Fibroblast of peridontal ligament (primary cell): ENCODE measurements at regions not wholly inside any gene's neighbourhood (a gene's known extent, or its start where the extent isn't known, plus 50 kb on each side); places are given as distances from the start of the nearest gene placed in this dataset.
"Not testable (repeated sequence)": the region's sequence is repeated elsewhere in the genome, so short reads cannot be mapped to it uniquely, and the experiment has no call there.

Source experiments
- DNase-seq: peaks from one replicate; pipeline ENCODE4 v3.0.0-alpha.2; 2010; ENCODE audit errors: extremely low read depth

GRCh38 chr7:142698429-142698828, 50.8 kb upstream of the PRSS1 start:
- DNase-seq = no peak

- no peak for DNase-seq
Measured at GRCh38 chr7:142697270-142697669, 52.0 kb upstream of the PRSS1 start.

- no peak for DNase-seq
Measured at GRCh38 chr7:142696456-142697179, 52.7 kb upstream of the PRSS1 start.

GRCh38 chr7:142693911-142694310, 55.4 kb upstream of the PRSS1 start:
- no peak for DNase-seq

- DNase-seq = no peak
Measured at GRCh38 chr7:142690554-142691182, 58.6 kb upstream of the PRSS1 start.

- no peak for DNase-seq
Measured at GRCh38 chr7:142689439-142690120, 59.7 kb upstream of the PRSS1 start.

- no peak for DNase-seq
Measured at GRCh38 chr7:142685877-142686508, 63.3 kb upstream of the PRSS1 start.

GRCh38 chr7:142681314-142682092, 67.8 kb upstream of the PRSS1 start:
- no peak for DNase-seq

GRCh38 chr7:142671506-142671905, 77.8 kb upstream of the PRSS1 start:
- no peak for DNase-seq

- no peak for DNase-seq
Measured at GRCh38 chr7:142670511-142670910, 78.8 kb upstream of the PRSS1 start.

GRCh38 chr7:142669074-142669654, 80.1 kb upstream of the PRSS1 start:
- peak; percentile 23 for DNase-seq

GRCh38 chr7:142668495-142668894, 80.8 kb upstream of the PRSS1 start:
- no peak for DNase-seq

GRCh38 chr7:142657376-142657775, 91.9 kb upstream of the PRSS1 start:
- no peak for DNase-seq

- no peak for DNase-seq
Measured at GRCh38 chr7:142654398-142654797, 94.9 kb upstream of the PRSS1 start.

- no peak for DNase-seq
Measured at GRCh38 chr7:142647749-142648148, 101.5 kb upstream of the PRSS1 start.

GRCh38 chr7:142646386-142647140, 102.7 kb upstream of the PRSS1 start:
- no peak for DNase-seq

- DNase-seq = no peak
Measured at GRCh38 chr7:142645777-142646176, 103.5 kb upstream of the PRSS1 start.

GRCh38 chr7:142642316-142642715, 107.0 kb upstream of the PRSS1 start:
- no peak for DNase-seq

GRCh38 chr7:142641252-142641651, 108.0 kb upstream of the PRSS1 start:
- DNase-seq = not testable (repeated sequence)

- no peak for DNase-seq
Measured at GRCh38 chr7:142638581-142638980, 110.7 kb upstream of the PRSS1 start.

GRCh38 chr7:142637240-142637639, 112.0 kb upstream of the PRSS1 start:
- no peak for DNase-seq
